HG03066 (cell line): ENCODE measurements at regions not wholly inside any gene's neighbourhood (a gene's known extent, or its start where the extent isn't known, plus 50 kb on each side); places are given as distances from the start of the nearest gene placed in this dataset.
"Not testable (repeated sequence)": the region's sequence is repeated elsewhere in the genome, so short reads cannot be mapped to it uniquely, and the experiment has no call there.

Source experiments
- ATAC-seq: cut with Tn5 transposase; IDR thresholded peaks from one replicate; pipeline ENCODE4 v1.9.1; 2021; ENCODE audit warnings: low read depth; ENCODE audit not compliant: unreplicated experiment

DNA sequence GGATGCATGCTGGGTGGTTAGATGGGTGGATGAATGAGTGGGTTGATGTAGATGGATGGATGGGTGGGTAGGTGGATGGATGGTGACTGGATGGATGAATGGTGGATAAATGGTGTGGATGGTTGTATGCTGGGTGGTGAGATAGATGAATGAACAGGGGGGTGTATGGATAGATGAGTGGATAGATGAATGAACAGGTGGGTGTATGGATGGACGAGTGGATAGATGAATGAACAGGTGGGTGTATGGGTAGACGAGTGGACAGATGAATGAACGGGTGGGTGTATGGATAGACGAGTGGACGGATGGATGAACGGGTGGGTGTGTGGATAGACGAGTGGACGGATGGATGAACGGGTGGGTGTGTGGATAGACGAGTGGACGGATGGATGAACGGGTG lies 108.2 kb downstream of the NPIPB11 start:
- ATAC-seq: not testable (repeated sequence)

DNA sequence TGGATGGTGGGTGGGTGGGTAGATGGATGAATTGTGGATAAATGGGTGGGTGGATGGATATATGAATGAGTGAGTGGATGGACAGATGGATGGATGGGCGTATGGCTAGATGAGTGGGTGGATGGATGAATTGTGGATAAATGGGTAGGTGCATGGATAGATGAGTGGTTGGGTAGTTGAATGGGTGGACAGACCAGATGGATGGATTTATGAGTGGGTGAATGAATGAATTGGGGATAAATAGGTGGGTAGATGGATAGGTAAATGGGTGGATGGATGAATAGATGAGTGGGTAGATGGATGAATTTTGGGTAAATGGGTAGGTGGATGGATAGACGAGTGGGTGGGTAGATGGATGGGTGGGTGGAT lies 108.7 kb downstream of the NPIPB11 start:
- ATAC-seq: not testable (repeated sequence)

DNA sequence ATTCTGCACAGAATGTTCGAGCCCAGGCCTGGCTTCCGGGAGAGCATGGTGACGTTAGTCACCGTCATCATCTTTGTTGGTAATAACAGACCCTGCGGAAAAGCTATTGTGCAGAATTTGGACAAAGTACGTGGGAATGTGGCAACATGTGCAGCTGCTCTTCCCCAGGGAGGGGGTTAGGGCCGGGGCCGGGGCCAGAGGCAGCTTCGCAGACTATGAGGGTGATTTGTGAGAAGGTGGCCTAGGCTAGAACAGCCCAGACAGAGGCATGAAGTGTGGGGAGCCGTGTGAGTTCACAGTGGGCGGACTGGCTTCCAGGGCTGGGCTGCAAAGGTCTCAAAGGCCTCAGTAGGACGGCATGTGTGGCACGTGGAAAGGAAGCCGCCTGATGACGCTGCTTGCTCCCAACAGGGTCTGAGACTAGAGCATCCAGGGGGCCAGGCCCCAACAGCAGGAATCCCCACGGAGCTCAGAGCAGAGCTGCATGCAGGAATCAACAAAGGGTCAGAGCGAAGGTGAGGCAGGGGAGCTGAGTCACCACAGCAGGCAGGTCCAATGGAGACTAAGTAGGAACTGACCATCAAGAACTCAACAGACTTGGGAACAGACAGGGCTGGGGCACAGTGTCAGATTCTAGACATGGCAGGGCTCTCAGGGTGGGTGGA lies 109.2 kb downstream of the NPIPB11 start:
- ATAC-seq: not testable (repeated sequence)

DNA sequence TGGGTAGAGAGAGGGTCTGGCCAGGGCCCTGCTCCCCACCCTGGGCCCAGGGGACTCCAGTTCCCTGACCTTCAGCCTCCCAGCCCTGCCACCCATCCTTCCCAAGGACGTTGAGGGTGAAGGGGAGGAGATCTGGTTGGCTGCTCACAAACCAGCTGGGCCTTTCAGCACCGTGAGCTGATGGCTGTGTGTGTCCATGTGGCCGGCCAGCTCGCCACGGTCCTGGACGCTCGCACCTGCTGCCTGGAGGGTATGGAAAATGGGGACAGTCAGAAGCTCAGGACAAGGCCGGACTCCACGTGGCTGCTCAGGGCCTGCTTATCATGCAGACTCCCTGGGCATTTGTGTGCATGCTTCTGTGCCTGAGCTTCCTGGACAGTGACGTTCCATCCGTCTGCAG lies 110.3 kb downstream of the NPIPB11 start:
- ATAC-seq: not testable (repeated sequence)

DNA sequence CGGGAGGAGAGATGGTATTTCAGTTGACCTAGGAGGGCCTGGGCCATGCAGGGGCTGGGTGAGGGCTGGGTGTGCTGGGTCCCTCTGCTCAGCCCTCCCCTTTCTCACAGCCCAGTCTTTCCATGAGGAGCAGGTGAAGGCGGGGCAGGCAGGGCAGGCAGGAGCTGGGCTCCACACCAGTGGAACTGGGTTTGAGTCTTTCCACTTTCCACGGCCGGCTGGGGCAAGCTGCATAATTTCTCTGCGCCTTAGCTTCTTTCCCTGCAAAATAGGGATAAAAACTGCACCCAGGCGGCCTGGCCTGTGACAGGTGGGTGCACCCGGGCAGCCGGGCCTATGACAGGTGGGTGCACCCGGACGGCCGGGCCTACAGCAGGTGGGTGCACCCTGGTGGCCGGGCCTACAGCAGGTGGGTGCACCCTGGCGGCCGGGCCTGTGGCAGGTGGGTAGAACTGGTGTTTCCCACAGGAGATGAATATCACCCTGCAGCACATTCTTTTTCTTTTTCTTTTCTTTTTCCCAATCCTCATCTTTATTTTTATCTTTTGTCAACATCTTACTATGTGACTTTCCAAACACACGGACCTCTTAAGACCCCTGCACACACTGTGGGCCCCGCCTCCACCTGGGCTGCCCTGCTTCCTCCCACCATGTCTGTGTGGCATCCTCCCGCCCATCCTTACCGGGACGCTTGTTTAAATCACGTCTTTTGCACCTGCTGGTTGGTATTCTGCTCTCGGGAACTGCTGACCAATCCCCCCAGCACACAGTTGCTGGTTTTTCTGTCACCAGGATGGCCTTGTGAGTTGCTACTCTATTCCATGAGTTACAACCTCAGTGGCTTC lies 111.3 kb downstream of the NPIPB11 start:
- not testable (repeated sequence) for ATAC-seq

DNA sequence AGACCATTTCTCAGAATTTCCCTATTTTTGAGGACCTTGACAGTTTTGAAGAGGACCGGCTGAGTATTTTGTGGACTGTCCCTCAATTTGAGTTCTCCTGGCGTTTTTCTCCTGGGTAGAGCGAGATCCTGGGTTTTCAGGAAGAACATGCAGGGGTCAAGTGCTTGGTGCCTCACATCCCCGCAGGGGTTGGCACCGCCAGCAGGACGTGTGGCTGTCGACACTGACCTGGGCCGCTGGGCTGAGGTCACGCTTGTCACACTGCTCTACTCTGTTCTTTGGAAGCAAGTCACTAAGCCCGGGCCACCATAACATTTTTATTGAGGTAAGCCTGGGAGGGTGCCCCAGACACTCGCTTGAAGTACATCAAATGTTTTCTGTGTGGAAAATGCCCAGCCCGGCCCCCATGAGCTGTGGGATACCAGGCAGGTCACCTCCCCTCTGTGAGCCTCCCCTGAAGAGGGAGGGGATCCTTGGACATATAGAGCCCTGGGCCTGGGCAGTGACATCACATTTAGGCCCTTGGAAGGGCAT lies 112.0 kb downstream of the NPIPB11 start:
- ATAC-seq: not testable (repeated sequence)

DNA sequence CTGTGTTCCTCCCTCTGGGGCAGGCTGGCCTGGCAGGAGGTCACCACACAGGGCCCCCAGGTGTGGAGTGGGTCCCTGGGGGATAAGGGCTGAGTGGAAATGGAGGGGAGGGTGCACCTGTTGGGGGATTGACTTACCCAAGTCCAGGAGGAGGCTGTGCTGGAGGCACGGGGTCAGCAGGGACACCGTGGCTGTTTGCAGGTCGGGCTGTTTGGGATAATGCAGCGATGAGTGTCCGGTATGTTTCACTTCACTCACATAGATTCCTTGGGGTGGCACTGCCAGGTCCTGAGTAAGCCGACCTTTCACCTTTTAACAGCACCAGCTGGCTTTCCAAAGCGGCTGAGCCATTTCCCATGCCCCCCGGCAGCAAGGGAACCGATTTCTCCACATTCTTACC lies 113.0 kb downstream of the NPIPB11 start:
- not testable (repeated sequence) for ATAC-seq

DNA sequence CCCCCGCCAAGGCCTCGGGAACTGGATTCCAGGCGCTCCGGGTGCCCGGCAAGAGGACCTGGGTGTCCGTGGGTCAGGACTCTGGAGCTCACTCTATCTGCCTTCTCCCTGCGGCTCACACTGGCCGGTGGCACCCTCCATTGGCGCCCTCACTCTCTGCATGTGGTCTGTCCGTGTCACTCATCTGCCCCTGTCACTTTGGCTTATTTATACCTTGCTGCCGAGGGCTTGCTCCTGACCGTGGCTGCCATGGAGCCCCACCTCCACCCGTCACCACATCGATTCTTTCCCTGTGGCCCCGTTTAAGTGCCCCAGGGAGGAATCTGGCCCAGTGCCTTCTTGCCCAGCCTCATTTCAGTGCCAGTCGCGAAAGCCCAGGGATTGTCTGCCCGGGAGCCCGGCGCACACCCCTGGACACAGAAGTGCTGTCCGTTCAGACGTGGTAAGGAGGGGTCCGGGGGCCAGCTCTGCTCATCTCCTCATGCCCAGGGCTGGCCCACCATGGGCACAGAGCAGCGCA lies 113.5 kb downstream of the NPIPB11 start:
- not testable (repeated sequence) for ATAC-seq

DNA sequence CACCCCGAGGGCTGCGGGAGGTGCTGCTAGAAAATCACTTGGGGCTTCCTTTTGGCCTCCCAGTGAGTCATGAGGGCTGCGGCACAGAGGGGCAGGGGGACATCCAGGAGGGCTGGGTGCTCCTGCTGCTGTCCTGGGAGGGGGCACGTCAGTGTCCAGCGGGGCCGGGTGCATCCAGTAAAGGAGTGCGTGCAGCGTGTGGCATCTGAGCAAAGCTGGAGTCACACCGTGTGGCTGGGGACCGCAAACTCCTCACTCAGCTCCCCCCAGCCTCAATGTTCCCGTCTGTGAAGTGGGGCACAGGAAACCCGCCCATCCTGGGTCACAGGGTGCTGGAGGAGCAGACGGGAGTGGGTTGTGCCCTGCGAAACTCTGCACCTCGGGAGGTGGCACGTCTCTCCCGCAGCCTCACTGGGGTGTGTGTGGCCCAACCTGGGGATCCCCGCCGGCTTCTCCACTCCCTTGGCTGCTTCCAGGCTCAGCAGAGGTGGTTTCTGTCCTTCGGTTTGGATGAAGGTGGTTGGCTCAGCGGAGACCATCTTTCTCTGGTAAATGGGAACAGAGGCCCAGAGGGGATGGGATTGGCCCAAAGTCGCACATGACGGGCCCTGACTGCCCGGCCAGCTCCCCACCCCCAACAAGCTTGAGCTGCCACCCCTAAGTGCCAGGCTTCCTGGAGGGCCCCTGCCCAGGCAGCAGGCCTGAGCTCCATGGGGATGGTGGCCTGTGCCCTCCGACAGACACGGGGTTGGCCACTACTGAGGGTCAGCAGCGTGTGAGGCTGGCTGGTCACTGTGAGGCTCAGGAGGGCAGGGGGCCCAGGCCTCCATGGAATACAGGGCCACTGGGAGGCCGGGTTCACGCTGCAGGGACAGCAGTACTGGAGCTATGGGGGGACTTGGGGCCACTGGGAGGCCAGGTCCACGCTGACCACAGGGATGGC lies 114.9 kb downstream of the NPIPB11 start:
- not testable (repeated sequence) for ATAC-seq

DNA sequence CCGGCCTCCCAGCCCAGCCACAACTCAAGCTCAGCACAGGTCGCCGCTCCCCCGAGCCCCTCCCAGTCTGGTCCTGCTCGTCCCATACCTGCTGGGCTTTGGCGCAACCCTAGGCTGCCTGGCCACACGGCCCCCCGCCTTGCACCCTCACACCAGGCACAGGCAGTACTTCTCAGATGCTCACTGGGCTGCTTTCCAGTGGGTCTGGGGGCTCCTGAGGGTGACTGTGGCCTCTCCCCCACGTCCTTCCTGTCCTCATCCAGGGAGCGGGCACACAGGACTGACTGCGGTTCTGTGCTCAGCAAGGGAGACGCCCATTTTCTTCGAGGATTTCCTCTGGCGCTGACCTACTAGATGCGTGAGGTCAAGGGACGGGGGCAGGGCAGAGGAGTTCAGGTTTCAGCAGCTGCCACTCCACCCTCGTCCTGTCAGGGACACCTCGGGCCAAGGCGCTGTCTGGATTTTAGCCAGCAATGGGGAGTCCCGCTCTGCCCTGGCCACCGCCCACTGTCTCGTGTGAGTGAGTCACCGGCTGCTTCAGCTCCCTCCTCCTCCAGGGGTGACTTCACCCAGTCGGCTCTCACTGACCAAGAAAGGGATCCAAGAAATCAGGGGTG lies 115.8 kb downstream of the NPIPB11 start:
- ATAC-seq: peak; percentile 67

DNA sequence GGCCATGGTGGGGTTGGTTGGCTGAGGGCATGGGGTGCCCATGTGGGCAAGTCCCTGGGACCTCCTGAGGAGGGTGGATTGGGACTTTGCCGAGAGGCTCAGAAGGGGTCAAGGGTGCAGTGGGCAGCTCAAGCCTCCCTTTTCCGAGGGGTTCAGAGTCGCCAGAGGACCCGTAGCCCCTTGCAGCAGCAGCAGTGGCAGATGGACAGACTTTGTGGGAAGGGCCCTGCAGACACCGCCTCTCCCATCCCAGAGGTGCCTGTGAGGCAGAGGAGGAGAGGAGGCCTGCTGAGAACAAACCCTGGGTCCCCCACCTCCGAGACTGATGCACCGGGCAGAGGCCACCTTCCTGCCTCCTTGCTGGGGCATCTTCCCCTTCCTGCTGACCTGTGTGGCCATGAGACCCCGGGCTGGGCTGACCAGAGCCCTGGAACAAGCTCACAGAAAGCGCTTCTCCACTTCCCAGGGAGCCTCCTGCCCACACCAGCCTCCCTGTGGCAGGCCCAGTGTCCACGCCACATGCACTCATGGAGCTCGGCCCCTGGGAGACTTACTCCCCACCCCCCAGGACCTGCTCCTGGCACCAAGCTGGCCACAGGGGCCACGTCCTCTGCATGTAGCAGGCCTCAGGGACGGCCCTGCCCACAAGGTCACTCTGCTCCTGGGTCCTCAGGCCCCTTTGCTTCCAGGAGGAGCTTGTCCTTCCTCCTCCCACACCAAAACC lies 116.8 kb downstream of the NPIPB11 start:
- not testable (repeated sequence) for ATAC-seq

DNA sequence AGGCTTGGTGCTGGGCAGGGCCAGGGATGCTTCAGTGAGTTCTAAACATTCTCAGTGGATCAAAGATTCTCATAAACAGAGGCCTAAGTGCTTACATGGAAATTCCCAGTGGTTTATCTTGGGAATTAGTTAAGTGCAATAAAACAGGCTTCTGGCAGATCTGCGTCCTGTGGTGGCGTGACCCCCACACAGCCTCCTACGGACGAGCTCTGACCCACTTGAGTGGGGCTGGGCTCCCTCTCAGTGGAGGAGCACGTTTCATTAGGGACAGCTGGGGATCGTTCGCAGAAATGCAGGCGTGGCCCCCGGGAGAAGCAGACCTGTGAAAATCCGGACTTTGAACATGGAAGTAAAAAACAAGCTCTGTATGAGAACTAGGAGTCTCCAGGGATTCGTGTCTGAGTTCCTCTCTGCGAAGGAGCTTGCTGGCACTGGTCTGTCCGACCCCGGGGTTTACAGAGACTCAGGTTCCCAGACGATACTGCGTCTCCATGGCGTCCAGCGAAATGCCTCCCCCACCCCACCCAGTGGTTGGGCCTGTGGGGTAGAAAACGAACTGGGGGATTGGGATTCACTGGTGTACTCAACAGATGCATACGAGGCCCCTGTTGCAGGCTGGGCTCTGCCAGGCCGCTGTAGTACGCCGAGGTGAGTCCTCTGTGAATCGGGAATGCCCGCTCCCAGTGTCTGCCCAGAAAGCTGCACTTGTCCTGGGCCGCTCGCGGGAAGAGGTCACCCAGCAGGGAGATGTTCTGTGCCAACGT lies 117.6 kb downstream of the NPIPB11 start:
- ATAC-seq: not testable (repeated sequence)

DNA sequence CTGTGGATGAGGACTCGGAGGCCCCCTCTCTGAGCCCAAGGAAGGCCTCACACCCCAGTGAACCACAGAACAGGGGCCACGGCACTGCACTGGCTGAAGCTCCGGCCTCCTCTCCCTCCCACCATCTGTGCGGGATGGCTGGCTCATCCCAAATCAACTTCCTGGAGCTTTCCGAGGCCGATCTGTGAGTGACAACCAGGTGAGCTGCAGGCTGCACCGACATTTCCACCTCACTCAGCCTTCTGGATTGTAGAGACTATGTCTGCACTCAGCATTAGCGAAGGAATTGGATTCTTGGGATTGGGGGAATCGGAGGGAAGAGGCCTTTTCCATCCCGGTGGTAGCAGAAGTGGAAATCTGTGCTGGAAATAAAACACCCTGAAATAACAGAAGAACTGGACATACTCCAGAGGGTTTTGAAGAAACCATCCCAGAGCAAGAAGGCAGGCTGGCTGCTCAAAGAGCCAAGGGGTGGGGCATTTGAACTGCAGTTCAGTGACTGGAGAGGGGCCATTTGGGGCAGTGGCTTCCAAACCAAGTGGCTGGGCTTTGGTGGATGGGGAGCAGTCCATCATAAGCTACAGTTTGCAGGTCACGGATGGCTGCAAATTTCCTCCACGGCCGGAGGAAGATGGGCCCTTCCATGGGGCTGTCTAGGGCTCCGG lies 118.5 kb downstream of the NPIPB11 start:
- not testable (repeated sequence) for ATAC-seq

DNA sequence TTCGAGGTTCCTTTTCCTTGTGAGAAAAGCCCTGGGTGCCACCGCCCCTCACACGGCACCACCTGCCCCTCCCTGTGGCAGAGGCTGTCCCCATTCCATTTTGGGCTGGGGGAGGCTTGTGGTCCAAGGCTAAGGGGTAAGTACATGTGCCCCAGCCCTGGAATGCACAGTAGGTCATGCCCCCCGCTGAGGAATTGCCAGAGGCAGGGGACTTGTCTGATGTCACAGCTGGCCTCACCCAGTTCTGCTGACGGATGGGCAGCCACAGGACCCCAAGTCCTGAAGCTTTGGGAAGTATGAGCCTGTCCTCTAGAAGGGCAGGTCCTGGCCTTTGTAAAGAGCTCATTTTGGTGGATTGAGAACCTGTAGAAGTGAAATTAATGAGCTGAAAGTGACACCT lies 119.3 kb downstream of the NPIPB11 start:
- ATAC-seq: not testable (repeated sequence)

DNA sequence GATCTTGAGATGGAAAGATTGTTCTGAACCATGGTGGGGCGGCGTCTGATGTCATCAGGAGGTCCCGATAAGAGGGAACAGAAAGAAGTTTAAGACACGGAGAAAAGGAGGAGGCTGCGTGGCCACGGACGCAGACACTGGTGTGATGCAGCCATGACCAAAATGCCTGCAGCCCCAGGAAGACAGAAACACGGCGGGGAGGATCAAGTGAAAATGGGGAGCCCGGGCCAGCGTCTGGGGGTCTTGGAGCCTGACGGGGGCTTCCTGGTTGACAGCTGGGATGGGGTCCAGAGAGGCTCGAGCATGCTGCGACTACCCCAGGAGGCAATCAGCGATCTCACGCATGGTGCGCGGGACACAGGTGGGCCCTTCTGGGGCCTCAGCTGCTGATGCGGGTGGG lies 119.7 kb downstream of the NPIPB11 start:
- not testable (repeated sequence) for ATAC-seq

DNA sequence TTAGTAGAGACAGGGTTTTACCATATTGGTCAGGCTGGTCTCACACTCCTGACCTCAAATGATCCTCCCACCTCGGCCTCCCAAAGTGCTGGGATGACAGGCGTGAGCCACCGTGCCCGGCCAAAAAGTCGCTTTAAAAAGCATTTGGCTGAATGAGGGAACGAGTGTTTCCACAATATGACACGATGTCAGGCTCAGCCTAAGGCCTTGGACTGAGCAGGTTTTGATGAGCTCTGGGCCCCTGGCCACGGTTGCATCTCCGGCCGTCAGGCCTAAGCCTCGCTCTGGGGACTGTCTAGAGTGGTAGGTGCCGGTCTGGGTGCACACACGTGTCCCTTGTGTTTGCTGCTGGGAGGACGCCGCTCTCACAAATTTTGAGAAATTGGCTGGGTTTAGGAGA lies 120.3 kb downstream of the NPIPB11 start:
- ATAC-seq: not testable (repeated sequence)

DNA sequence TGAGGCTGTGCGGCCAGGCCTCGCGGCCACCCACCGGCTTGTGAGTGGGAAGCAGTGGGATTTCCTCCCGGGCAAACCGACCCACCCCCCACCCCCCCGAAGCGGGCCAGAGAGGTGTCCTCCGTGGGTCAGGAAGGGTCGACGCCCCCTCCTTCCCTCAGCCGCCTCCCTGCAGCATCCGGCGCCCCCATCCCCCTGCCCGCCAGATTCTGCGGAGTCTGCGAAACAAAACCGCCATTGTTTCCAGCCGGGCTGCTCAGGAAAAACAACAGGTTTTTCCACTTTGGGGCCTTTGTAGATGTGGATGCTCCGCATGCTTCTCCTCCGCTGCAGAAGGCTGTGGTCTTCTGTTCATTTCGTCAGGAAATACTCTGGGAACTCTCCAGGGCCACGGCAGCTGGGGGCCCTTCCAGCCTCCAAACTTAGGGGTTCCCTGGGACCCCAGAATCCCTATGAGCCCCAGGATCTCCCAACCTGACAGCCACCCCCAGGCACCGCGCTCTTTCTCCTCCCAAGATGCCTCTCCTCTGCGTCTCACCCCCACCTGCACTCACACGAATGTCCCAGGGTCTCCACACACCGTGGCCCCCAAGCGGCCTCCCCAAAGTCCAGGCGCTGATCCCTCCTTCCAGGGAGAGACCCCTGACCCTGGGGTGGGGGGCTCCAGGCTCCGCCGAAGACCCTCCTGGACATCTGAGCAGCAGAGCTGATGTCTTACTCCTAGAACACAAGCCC lies 121.2 kb downstream of the NPIPB11 start:
- ATAC-seq: not testable (repeated sequence)
